CD14-positive monocyte (primary cell): ENCODE measurements at regions not wholly inside any gene's neighbourhood (a gene's known extent, or its start where the extent isn't known, plus 50 kb on each side); places are given as distances from the start of the nearest gene placed in this dataset.
A peak's percentile ranks its signal among the peaks of the same experiment; 100 is the strongest.
"Not testable (repeated sequence)": the region's sequence is repeated elsewhere in the genome, so short reads cannot be mapped to it uniquely, and the experiment has no call there.

Experiments
- DNase-seq, 3 donors: peaks; one replicate each; pipeline ENCODE4 v3.0.0-alpha.2; 2011 to 2022
- H2AFZ ChIP-seq: 2 replicates; pipeline ENCODE4 v1.6.0; 2012; ENCODE audit warnings: mild to moderate bottlenecking, low read depth, low read length, inconsistent platforms; ENCODE audit not compliant: insufficient read depth, poor library complexity, severe bottlenecking
- H3K27ac ChIP-seq, 2 donors: 1 replicate in 1 of 2; 2 replicates in 1 of 2; pipeline ENCODE4 v1.5.1; 2012 to 2013; ENCODE audit warnings: low read length in 2 of 2, control low read depth in 1 of 2, inconsistent platforms in 1 of 2, low read depth in 1 of 2, mild to moderate bottlenecking in 1 of 2
- H3K27me3 ChIP-seq, 2 donors: one replicate each; pipeline versions ENCODE4 v1.6.0 to v1.6.1; 2011 to 2013; ENCODE audit warnings: low read length in 2 of 2; ENCODE audit not compliant: control insufficient read depth in 2 of 2, insufficient read depth in 2 of 2
- H3K36me3 ChIP-seq, 2 donors: replicated peaks in 1 of 2; 1 replicate in 1 of 2; 2 replicates in 1 of 2; pipeline versions ENCODE4 v1.5.1 to v1.6.1; 2012 to 2013; ENCODE audit warnings: low read length in 2 of 2, control low read depth in 1 of 2, inconsistent platforms in 1 of 2, mild to moderate bottlenecking in 1 of 2; ENCODE audit not compliant: insufficient read depth in 2 of 2, control insufficient read depth in 1 of 2
- H3K4me1 ChIP-seq, 2 donors: 1 replicate in 1 of 2; 2 replicates in 1 of 2; pipeline versions ENCODE4 v1.5.1 to v1.6.1; 2012 to 2013; ENCODE audit warnings: low read length in 2 of 2, control low read depth in 1 of 2, inconsistent platforms in 1 of 2, mild to moderate bottlenecking in 1 of 2, moderate library complexity in 1 of 2; ENCODE audit not compliant: insufficient read depth in 2 of 2, control insufficient read depth in 1 of 2
- H3K4me2 ChIP-seq: replicated peaks from 2 replicates; pipeline ENCODE3; 2012; ENCODE audit warnings: low read length, moderate library complexity, mild to moderate bottlenecking; ENCODE audit not compliant: poor library complexity, severe bottlenecking; ENCODE audit errors: extremely low read depth
- H3K4me3 ChIP-seq, 3 experiments: fragments of 200-600 bp in 1 of 3; sonication (generic) in 1 of 3; replicated peaks in 1 of 3; 1 replicate in 2 of 3; 2 replicates in 1 of 3; pipeline ENCODE4 v1.5.1; 2011 to 2013; ENCODE audit warnings: low read length in 3 of 3, mild to moderate bottlenecking in 3 of 3, control low read depth in 2 of 3, low read depth in 2 of 3, inconsistent platforms in 1 of 3, moderate library complexity in 1 of 3
- H3K79me2 ChIP-seq: 2 replicates; pipeline ENCODE4 v1.6.0; 2012; ENCODE audit warnings: mild to moderate bottlenecking, control low read depth, inconsistent platforms, low read length, moderate library complexity; ENCODE audit not compliant: insufficient read depth
- H3K9ac ChIP-seq: 2 replicates; pipeline ENCODE4 v1.6.0; 2017; ENCODE audit warnings: low read length, mild to moderate bottlenecking; ENCODE audit not compliant: insufficient read depth, poor library complexity, severe bottlenecking
- H3K9me3 ChIP-seq, 2 donors: replicated peaks in 1 of 2; 1 replicate in 1 of 2; 2 replicates in 1 of 2; pipeline versions ENCODE4 v1.5.1 to v1.6.1; 2012 to 2013; ENCODE audit warnings: low read length in 2 of 2, control low read depth in 1 of 2; ENCODE audit not compliant: control insufficient read depth in 1 of 2, insufficient read depth in 1 of 2
- H4K20me1 ChIP-seq: 2 replicates; pipeline ENCODE4 v1.6.0; 2012; ENCODE audit warnings: mild to moderate bottlenecking, low read length, control low read depth, moderate library complexity; ENCODE audit not compliant: insufficient read depth
- H3K27ac Mint-ChIP-seq, 7 donors: one replicate each; pipeline ENCODE4 v1.8.0; 2020; ENCODE audit warnings: mild to moderate bottlenecking in 7 of 7, mixed read lengths in 7 of 7, moderate library complexity in 6 of 7, inconsistent platforms in 2 of 7
- H3K27me3 Mint-ChIP-seq, 3 donors: one replicate each; pipeline ENCODE4 v1.8.0; 2021 to 2022; ENCODE audit warnings: low read depth in 3 of 3, mild to moderate bottlenecking in 3 of 3, mixed read lengths in 3 of 3, moderate library complexity in 3 of 3, inconsistent platforms in 1 of 3
- H3K36me3 Mint-ChIP-seq, 2 donors: one replicate each; pipeline ENCODE4 v1.8.0; 2020; ENCODE audit warnings: mixed read lengths in 2 of 2, inconsistent platforms in 1 of 2, mild to moderate bottlenecking in 1 of 2
- H3K4me1 Mint-ChIP-seq: one replicate; pipeline ENCODE4 v1.8.0; 2020; ENCODE audit warnings: mild to moderate bottlenecking, mixed read lengths
- H3K4me3 Mint-ChIP-seq, 2 donors: one replicate each; pipeline ENCODE4 v1.8.0; 2020; ENCODE audit warnings: mild to moderate bottlenecking in 2 of 2, mixed read lengths in 2 of 2, moderate library complexity in 1 of 2
- H3K9me3 Mint-ChIP-seq, 7 donors: one replicate each; pipeline ENCODE4 v1.8.0; 2020 to 2022; ENCODE audit warnings: mixed read lengths in 7 of 7, mild to moderate bottlenecking in 6 of 7, moderate library complexity in 6 of 7, inconsistent platforms in 2 of 7
- WGBS: methylation state at CpG from one replicate; pipeline ENCODE4 v1.1.5; 2013; ENCODE audit warnings: missing lambda C conversion rate; ENCODE audit not compliant: insufficient coverage; 5-methylcytosine and 5-hydroxymethylcytosine counted together
- intact Hi-C, 2 donors: fragments of 100-400 bp; cut with micrococcal nuclease; formaldehyde crosslinking; loops; one replicate each; pipeline versions ENCODE4 v1.15.0 to v1.15.1; 2023
- TF ChIP-seq, protein P1 (sequence below): fragments of 200-600 bp; IDR thresholded peaks from one replicate; pipeline ENCODE4 v1.8.0; 2022; ENCODE audit warnings: antibody characterized with exemption, mild to moderate bottlenecking

DNA sequence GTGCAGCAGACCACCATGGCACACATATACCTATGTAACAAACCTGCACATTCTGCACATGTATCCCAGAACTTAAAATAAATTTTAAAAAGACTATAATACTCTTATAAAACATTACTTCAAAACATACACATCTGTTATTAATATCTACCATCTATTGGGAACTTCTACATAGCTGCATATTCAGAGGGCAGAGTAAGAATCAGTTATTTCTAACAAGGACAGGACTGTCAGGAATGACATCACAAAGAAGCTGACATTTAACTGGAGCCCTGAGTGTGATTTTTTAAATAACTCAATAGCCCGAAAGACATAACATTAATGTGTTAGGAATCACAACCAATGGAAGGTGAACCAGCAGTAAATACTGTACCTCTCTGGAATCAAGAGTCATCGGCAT is 276.7 kb upstream of the ECI2 start:
- Mint-ChIP-seq H3K4me3 (no peak overlapping the region), H3K36me3 (peaks cover 0 to 3% of the 10 kb centered on the region in 2 donors), H3K27me3 (peaks cover 0 to 4% (median 0%) of the 10 kb centered on the region in 3 donors), H3K27ac (no peak overlapping the region), H3K4me1 (peaks cover 20% of the 10 kb centered on the region), H3K9me3 (peaks cover 10 to 17% (median 15%) of the 10 kb centered on the region in 7 donors)
- Histone ChIP-seq H3K4me2 (no peak overlapping the region), H3K9ac (no peak overlapping the region), H3K27me3 (no peaks in the 10 kb centered on the region), H2AFZ (no peak overlapping the region), H3K79me2 (no peaks in the 10 kb centered on the region), H3K36me3 (no peaks in the 10 kb centered on the region), H3K4me3 (no peak overlapping the region), H3K9me3 (peaks cover 0 to 3% of the 10 kb centered on the region in 2 donors), H3K27ac (no peak overlapping the region), H3K4me1 (peaks cover 8 to 15% of the 10 kb centered on the region in 2 donors), H4K20me1 (no peaks in the 10 kb centered on the region)
- TF ChIP-seq, protein P1, sequence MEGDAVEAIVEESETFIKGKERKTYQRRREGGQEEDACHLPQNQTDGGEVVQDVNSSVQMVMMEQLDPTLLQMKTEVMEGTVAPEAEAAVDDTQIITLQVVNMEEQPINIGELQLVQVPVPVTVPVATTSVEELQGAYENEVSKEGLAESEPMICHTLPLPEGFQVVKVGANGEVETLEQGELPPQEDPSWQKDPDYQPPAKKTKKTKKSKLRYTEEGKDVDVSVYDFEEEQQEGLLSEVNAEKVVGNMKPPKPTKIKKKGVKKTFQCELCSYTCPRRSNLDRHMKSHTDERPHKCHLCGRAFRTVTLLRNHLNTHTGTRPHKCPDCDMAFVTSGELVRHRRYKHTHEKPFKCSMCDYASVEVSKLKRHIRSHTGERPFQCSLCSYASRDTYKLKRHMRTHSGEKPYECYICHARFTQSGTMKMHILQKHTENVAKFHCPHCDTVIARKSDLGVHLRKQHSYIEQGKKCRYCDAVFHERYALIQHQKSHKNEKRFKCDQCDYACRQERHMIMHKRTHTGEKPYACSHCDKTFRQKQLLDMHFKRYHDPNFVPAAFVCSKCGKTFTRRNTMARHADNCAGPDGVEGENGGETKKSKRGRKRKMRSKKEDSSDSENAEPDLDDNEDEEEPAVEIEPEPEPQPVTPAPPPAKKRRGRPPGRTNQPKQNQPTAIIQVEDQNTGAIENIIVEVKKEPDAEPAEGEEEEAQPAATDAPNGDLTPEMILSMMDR = no peak
- intact Hi-C loops = no loop called here
- DNase-seq = no peak
- no CpG with 5 or more reads among the region's 2 CpGs for WGBS

DNA sequence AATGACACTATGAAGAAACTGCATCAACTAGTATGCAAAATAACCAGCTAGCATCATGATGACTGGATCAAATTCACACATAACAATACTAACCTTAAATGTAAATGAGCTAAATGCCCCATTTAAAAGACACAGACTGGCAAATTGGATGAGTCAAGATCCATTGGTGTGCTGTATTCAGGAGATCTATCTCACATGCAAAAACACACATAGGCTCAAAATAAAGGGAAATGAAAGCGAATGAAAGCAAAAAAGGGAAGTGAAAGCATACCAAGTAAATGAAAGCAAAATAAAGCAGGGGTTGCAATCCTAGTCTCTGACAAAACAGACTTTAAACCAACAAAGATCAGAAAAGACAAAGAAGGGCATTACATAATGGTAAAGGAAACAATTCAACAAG is 272.3 kb upstream of the ECI2 start:
- H4K20me1 ChIP-seq, H3K27me3 Mint-ChIP-seq, H3K27me3 ChIP-seq, H3K9me3 ChIP-seq, H3K36me3 ChIP-seq, H3K36me3 Mint-ChIP-seq, H3K4me2 ChIP-seq, H2AFZ ChIP-seq, H3K4me3 ChIP-seq, H3K9ac ChIP-seq, H3K79me2 ChIP-seq, intact Hi-C loops: not testable (repeated sequence)
- Histone ChIP-seq H3K4me1 (peaks cover 15 to 22% of the 10 kb centered on the region in 2 donors), H3K27ac (peak overlapping the region in 1 of 2 donors; percentile 71)
- H3K4me3 Mint-ChIP-seq = peak overlapping the region in 1 of 2 donors; percentile 13
- DNase-seq = peak; percentile 84 to 89 (median 85)
- peaks cover 7 to 21% (median 17%) of the 10 kb centered on the region in 7 donors for H3K9me3 Mint-ChIP-seq
- no CpG with 5 or more reads among the region's 1 CpG for WGBS
- H3K27ac Mint-ChIP-seq = peak overlapping the region; percentile 73 to 93 (median 89)
- peaks cover 29% of the 10 kb centered on the region for H3K4me1 Mint-ChIP-seq
